Epidermal melanocyte (primary cell): ENCODE measurements at regions not wholly inside any gene's neighbourhood (a gene's known extent, or its start where the extent isn't known, plus 50 kb on each side); places are given as distances from the start of the nearest gene placed in this dataset.

Source experiments
- DNase-seq: peaks from one replicate; pipeline ENCODE4 v3.0.0; 2011; ENCODE audit warnings: low spot score; ENCODE audit not compliant: insufficient read length

DNA sequence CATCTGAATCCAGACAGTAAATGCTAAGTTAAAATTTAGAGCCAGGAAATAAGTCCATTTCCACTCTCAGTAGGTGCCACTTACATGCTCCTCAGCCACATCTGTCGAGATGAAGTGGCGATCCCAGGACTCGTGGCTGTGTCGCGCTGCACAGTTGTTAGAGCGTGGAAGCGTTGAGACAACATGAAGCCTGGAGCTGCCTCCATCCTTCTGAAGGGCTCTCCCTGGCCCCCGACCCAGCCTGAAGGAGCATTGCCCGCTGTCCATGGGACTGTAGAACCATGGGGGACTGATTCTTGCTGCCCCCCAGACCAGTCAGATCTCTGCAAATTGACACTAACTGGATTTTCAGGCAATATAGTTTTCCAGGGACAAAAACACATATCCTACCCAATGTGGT lies 58.9 kb downstream of the IRX1 start:
- no peak for DNase-seq

GRCh38 chr5:3656803-3657202 lies 61.2 kb downstream of the IRX1 start:
- no peak for DNase-seq

GRCh38 chr5:3657364-3658022 lies 61.9 kb downstream of the IRX1 start:
- no peak for DNase-seq

GRCh38 chr5:3658929-3659328 lies 63.3 kb downstream of the IRX1 start:
- DNase-seq = no peak

DNA sequence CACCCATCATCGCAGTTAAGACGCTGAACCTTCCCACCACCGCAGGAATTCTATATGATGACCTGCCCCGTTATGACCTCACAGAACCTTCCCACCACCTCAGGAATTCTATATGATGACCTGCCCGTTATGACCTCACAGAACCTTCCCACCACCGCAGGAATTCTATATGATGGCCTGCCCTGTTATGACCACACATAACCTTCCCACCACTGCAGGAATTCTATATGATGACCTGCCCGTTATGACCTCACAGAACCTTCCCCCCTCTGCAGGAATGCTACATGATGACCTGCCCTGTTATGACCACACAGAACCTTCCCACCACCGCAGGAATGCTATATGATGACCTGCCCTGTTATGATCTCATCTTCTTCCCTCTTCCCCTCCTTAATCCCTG lies 64.3 kb downstream of the IRX1 start:
- no peak for DNase-seq

DNA sequence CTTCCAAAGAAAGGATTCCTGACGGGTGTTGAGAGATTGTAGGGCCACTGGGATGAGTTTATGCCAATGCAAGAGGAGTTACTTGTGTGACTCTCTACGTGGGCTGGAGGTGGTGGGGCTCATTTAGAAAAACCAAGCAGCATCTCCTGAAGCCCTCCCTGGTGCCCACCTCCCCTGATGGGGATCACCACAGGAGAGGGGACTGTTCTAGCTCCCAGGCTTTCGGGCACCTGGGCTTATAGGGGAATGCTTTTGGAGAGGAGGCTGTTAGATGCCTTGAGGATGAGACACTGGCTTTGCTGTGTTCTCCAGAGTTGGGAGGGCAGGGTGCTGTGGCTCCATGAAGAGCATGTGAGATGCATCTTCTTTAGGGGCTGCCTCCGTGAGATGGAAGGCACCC lies 65.0 kb downstream of the IRX1 start:
- DNase-seq = no peak

DNA sequence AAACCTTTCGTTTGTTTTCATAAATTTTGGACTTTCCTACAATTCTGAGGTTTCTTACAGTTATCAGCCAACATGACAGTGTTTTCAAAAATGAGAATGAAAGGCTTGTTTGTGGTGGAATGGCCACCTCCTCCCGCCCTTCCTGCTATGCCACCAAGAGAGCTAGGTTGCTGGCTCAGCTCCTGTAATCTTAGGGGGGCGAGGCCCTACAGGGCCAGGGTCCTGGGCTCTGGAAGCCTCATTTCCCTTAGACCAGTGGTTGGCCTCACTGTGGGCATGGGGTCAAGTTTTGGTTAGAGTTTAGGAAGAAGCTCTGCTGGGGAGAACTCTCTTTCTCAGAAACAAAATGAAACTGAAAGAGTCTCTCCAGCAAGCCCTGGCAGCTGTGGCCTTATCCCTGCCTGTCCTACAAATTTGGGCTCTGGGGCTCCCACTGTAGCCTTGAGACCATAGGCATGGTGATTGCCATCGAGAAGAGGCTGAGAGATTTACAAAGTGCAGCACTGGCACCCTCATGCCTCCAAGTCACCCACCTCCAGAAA lies 66.2 kb downstream of the IRX1 start:
- no peak for DNase-seq

DNA sequence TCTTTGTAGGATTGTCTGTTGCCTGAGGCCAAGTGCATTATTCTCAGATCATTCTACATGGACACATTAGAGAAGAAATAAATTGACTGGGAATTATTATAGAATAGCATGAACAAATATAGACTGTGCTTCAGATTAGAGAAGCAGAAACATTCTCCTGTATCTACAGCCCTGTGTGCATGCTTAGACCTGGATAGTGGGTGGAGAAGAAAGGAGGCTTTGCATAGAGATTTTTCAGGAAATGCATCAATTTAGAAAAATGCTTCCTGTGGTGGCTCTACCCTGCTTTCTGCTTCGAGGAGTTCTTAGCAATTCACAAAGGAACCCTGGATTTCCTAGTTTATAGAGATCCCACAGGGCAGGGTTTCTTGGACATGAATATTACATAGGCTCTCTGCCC lies 66.7 kb downstream of the IRX1 start:
- no peak for DNase-seq

DNA sequence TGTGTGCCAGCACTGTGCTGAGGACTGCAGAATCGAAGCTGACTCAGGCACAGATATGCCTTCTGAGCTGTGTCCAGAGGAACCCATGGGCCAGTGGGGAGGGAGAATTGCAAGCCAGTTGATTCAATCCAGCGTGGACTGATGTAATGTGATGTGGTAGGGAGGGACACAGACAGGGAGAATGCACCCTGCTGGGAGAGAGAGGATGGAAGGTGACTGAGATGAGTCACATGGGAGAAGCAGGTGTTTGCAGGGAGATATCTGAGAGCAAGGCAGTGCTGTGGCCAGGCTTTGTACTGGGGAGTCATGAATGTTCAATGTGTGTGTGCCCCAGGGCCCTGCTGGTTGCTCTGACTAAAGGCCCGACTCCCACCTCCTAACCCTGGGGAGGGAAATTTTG lies 75.7 kb downstream of the IRX1 start:
- DNase-seq = no peak

- no peak for DNase-seq
Observed at GRCh38 chr5:3678801-3679200, 83.2 kb downstream of the IRX1 start.

DNA sequence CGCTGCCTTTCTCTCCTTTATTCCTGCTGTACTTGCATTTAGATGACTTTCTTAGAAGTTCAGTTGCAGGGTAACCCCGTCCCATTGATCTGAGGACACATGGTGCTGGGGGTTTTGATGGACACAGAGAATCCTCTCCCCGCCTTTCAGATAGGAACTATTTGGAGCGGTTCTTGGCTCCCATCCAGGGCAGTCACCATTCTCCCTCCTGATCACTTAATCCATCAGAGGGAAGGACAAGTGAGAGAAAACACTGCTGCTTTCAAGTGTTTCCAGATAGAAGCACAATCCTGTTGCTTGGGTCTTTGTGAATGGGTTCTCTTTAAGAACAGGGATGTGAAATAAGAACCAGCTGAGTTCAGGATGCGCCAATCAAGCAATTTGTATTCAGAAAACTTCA lies 85.2 kb downstream of the IRX1 start:
- no peak for DNase-seq

DNA sequence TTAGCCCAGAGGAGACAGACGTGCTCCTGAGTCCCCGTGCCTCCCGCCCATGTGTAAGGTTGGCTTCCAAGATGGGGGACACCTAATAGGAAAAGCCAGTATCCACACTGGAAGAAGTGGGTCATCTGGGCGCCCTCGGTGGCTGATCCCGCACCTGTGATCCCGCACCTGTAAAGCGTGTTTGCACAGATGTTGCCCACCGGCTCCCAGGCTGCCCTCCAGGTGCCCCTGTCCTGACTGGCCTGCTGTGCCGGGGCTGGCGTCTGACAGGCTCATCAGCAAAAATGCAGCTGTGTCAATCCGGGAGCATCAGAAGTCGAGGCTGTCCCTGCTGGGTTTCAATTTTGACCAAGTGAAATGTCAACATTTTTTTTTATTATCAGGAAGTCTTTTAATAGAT lies 88.5 kb downstream of the IRX1 start:
- DNase-seq = no peak

DNA sequence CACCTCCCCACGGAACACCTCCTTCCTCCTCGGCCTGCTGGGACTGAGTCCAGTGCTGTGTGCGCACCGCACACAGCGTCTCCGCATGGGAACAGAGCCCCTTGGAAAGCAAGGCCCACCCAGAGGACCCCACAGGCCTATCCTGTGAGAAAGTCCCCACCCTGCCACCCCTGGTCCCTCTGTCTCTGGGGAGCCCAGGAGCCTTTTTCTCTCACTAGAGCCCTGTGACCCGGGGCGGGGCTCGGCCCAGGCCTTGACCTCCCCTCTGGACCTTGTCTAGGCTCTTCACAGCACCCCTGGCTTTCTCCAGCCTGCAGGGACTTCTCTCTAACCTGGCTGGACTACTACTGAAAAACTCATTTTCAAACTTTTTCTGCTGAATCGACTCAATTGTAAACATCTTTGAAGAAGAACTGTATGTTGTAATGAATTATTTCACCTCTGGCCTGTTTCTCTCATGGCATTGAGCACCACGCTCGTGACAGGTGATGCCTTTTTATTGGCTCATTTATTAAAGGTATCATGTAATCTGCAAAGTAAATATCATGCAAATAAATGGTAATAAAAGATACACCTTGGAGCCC lies 89.2 kb downstream of the IRX1 start:
- no peak for DNase-seq

- no peak for DNase-seq
Observed at GRCh38 chr5:3694819-3695218, 99.2 kb downstream of the IRX1 start.

GRCh38 chr5:3695818-3696217 lies 100.2 kb downstream of the IRX1 start:
- no peak for DNase-seq

DNA sequence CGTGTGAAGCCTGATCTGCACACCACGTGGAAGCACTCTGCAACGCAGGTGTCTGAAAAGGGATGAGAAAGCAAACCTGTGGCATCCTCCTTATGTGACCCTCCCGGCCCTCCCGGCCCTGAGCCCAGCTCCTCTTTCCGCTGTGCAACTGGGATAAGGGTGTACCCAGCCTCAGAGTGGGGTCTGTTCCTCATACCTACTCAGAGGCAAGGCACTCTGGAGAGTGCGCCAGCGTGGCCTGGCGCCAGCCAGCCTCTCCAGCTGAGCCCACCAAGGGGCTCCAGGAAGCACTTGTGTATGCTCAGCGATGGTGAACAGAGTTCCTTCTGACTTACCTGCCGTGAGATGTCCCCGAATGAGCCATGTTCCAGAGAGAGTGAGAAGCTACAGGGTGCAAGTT lies 102.8 kb downstream of the IRX1 start:
- DNase-seq = no peak

GRCh38 chr5:3701694-3702093 lies 106.1 kb downstream of the IRX1 start:
- no peak for DNase-seq

DNA sequence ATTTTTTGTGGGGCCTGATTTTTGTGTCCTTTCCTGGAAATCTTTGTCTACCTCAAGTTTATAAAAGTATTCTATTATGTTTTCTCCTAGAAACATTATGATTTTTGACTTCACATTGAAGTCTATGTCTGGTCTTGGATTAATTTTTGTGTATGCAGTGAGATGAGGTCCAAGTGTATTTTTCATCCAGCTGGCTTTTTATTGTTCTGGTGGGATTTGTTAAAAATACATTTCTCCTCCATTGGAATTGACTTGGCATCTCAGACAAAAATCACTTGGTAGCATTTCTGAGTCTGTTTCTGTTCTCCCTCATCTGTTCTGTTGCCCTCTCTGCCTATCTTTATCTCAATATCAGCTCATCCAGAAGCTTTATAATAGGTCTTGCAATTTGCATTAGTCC lies 109.0 kb downstream of the IRX1 start:
- no peak for DNase-seq

- DNase-seq = no peak
Observed at GRCh38 chr5:3709068-3709716, 113.6 kb downstream of the IRX1 start.

GRCh38 chr5:3709717-3710348 lies 114.2 kb downstream of the IRX1 start:
- DNase-seq = no peak

DNA sequence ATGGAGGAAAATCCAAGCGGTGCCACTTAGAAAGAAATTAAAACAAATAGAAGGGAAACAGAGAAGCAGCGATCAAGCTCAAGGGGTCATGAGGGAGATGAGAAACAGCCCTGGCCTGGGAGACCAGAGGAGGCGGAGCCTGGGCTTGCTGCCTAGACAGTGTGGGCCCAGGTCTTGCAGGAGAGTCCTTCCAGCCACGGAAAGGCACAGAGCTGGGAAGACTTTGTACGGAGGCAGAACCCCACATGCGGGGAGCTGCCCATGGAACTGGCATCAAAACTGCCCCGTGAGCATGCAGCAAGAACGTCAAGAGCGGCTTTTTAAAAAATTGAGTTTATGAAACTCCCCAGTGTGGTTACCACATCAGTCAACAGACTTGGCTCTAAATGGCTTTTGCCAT lies 119.4 kb downstream of the IRX1 start:
- DNase-seq = no peak

GRCh38 chr5:3729631-3730030 lies 134.0 kb downstream of the IRX1 start:
- DNase-seq = no peak
